ENCODE measurements at regions not wholly inside any gene's neighbourhood (a gene's known extent, or its start where the extent isn't known, plus 50 kb on each side); places are given as distances from the start of the nearest gene placed in this dataset.

GRCh38 chr10:88101666-88102065, 238.2 kb downstream of the PTEN start:
- Histone ChIP-seq H3K79me1 (ENCODE audit: low read depth, low read length) (no peaks in the 10 kb centered on the region), H3K27me3 (replicated peaks in 1 of 4; ENCODE audit: control insufficient read depth in 3 of 4, extremely low read depth in 1 of 4, insufficient read depth in 3 of 4, low read length in 3 of 4) (no peaks in the 10 kb centered on the region), H3K36me3 (ENCODE audit: control insufficient read depth in 2 of 4, insufficient read depth in 4 of 4, low read length in 3 of 4) (no peaks in the 10 kb centered on the region), H4K91ac (replicated peaks; ENCODE audit: insufficient read length, low read length) (no peak overlapping the region), H3K4ac (replicated peaks; ENCODE audit: insufficient read length, low read depth, low read length) (no peak overlapping the region), H2BK12ac (ENCODE audit: low read depth, low read length) (no peak overlapping the region), H3K56ac (replicated peaks; ENCODE audit: insufficient read length, low read depth, low read length) (no peak overlapping the region), H3K4me2 (ENCODE audit: insufficient read depth in 1 of 2, low read depth in 2 of 2, low read length in 2 of 2) (no peak overlapping the region), H2BK20ac (ENCODE audit: low read length) (no peak overlapping the region), H4K20me1 (replicated peaks in 1 of 2; ENCODE audit: control insufficient read depth in 1 of 2, insufficient read depth in 2 of 2, low read length in 2 of 2) (no peaks in the 10 kb centered on the region), H3K9me3 (ENCODE audit: insufficient read depth in 2 of 2, low read depth in 1 of 2, low read length in 1 of 2) (no peaks in the 10 kb centered on the region), H3K4me1 (replicated peaks in 1 of 4; ENCODE audit: control insufficient read depth in 3 of 4, insufficient read depth in 4 of 4, low read length in 3 of 4) (no peaks in the 10 kb centered on the region), H3K14ac (ENCODE audit: insufficient read length) (no peak overlapping the region), H3K79me2 (ENCODE audit: control insufficient read depth in 1 of 2, insufficient read depth in 2 of 2, low read length in 2 of 2) (no peaks in the 10 kb centered on the region), H3K18ac (ENCODE audit: extremely low read depth, low read length) (no peak overlapping the region), H3K23me2 (ENCODE audit: low read depth, low read length) (no peaks in the 10 kb centered on the region), H3K9ac (replicated peaks in 1 of 4; ENCODE audit: extremely low read depth in 1 of 4, low read depth in 3 of 4, low read length in 3 of 4) (no peak overlapping the region), H2BK5ac (ENCODE audit: low read depth, low read length) (no peak overlapping the region), H2AK5ac (ENCODE audit: low read depth, low read length) (no peak overlapping the region), H2AFZ (ENCODE audit: low read length) (no peak overlapping the region), H3K23ac (ENCODE audit: insufficient read length) (no peak overlapping the region), H3K4me3 (ENCODE audit: extremely low read depth in 1 of 4, insufficient read depth in 2 of 4, low read depth in 3 of 4, low read length in 4 of 4) (no peak overlapping the region), H2BK15ac (ENCODE audit: low read length) (no peak overlapping the region), H4K5ac (ENCODE audit: insufficient read length, low read depth, low read length) (no peak overlapping the region), H4K8ac (ENCODE audit: extremely low read depth, insufficient read depth, low read length) (no peak overlapping the region), H3K27ac (ENCODE audit: low read depth, low read length) (no peak overlapping the region), H2BK120ac (replicated peaks; ENCODE audit: low read depth, low read length) (no peak overlapping the region)
- 85% methylated on average over 2 of the region's 2 CpGs; no CpG with 5 or more reads in 1 of the 2 experiments for WGBS, 2 experiments (ENCODE audit: extremely low coverage in 1 of 2, insufficient coverage in 1 of 2, insufficient read length in 1 of 2, insufficient replicate concordance in 2 of 2, low coverage in 1 of 2, low lambda C conversion rate in 2 of 2, missing lambda C conversion rate in 1 of 2)
- FAIRE-seq (no peak), DNase-seq (ENCODE audit: low read depth in 1 of 2, low spot score in 2 of 2) (no peak)
- ChIA-PET CTCF (ENCODE audit: partially characterized antibody) (no interaction called here), POLR2A (ENCODE audit: partially characterized antibody) (no interaction called here)
- TF ChIP-seq GABPA (IDR thresholded peaks at IDR 0.05; ENCODE audit: borderline replicate concordance, insufficient read depth, low read length), result no peak
- no peak for TF ChIP-seq TCF12 (IDR thresholded peaks at IDR 0.05; ENCODE audit: low read depth, low read length)

All from H1 (cell line).